Esophagus (tissue), 2 donors: ENCODE measurements at regions not wholly inside any gene's neighbourhood (a gene's known extent, or its start where the extent isn't known, plus 50 kb on each side); places are given as distances from the start of the nearest gene placed in this dataset.

Source experiments
- H3K27ac ChIP-seq, 2 donors: one replicate each; pipeline ENCODE4 v1.5.1; 2013; ENCODE audit warnings: low read depth in 2 of 2, mild to moderate bottlenecking in 2 of 2, inconsistent platforms in 1 of 2, low read length in 1 of 2, moderate library complexity in 1 of 2
- H3K27me3 ChIP-seq, 2 donors: one replicate each; pipeline ENCODE4 v1.6.1; 2013; ENCODE audit warnings: low read length in 2 of 2, control low read depth in 1 of 2, mild to moderate bottlenecking in 1 of 2; ENCODE audit not compliant: insufficient read depth in 2 of 2, control insufficient read depth in 1 of 2
- H3K36me3 ChIP-seq, 2 donors: one replicate each; pipeline ENCODE4 v1.6.1; 2013; ENCODE audit warnings: low read length in 1 of 2; ENCODE audit not compliant: control insufficient read depth in 2 of 2, insufficient read depth in 2 of 2
- H3K4me1 ChIP-seq, 2 donors: one replicate each; pipeline ENCODE4 v1.6.1; 2013; ENCODE audit warnings: low read length in 1 of 2; ENCODE audit not compliant: control insufficient read depth in 2 of 2, insufficient read depth in 2 of 2
- H3K4me3 ChIP-seq, 2 donors: one replicate each; pipeline ENCODE4 v1.5.1; 2013; ENCODE audit warnings: low read length in 2 of 2, mild to moderate bottlenecking in 2 of 2, low read depth in 1 of 2, moderate library complexity in 1 of 2
- H3K9me3 ChIP-seq, 2 donors: one replicate each; pipeline ENCODE4 v1.6.1; 2013; ENCODE audit warnings: mild to moderate bottlenecking in 2 of 2, low read depth in 1 of 2, low read length in 1 of 2, moderate library complexity in 1 of 2; ENCODE audit not compliant: control insufficient read depth in 2 of 2, insufficient read depth in 1 of 2
- WGBS, 2 donors: extraction: QIAGEN DNeasy Blood & Tissue Kit; methylation state at CpG; one replicate each; pipeline ENCODE4 v1.1.7; 2013; 5-methylcytosine and 5-hydroxymethylcytosine counted together
- donor health status: healthy with polysubstance abuse.
- donor health status: Bipolar disorder and iron deficiency.

GRCh38 chr13:83248751-83249150, 633.5 kb downstream of the SLITRK1 start:
- Histone ChIP-seq H3K27ac (no peak overlapping the region), H3K36me3 (no peaks in the 10 kb centered on the region), H3K9me3 (peaks cover 5 to 6% of the 10 kb centered on the region in 2 donors), H3K4me1 (no peaks in the 10 kb centered on the region), H3K27me3 (no peaks in the 10 kb centered on the region), H3K4me3 (no peak overlapping the region)
- WGBS, 2 donors = 86 to 92% methylated on average over 6 of the region's 6 CpGs

- WGBS, 2 donors = 71 to 82% methylated on average over 1 of the region's 1 CpG
Observed at GRCh38 chr13:83232626-83233025, 649.6 kb downstream of the SLITRK1 start.

DNA sequence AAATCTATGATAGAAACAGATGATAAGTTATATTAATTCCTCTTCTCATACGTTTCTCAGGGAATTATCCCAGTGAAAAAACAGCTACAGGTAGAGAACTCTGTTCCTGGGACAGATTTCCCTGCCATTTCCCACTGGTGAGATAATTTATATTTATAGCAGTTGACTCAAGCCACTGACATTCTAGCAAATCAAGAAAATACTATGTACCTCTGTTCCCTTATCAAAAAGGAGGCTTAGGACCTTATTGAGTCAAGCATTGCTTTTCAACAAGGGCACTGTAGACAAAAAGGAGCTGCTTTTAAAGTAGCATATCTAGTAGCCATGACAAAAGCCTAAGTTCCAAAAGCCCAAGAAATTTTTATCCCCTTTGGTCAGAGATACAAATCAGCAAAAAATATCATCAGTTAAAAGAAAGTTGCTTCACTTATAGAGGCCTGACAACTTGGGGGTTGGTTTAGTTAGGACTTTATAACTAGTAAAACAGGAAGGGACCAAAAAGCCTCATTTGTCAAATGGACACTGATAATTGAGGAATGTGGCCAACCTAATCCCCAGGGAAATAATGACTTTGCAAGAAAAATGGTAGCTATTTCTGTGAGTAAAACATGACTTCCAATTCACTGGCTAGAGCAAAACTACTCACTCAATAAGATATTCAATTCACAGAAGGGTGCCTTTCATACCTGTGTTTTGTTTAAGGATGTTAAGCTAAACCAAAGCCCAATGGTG, 652.5 kb downstream of the SLITRK1 start:
- Histone ChIP-seq H3K36me3 (no peaks in the 10 kb centered on the region), H3K9me3 (no peaks in the 10 kb centered on the region), H3K27me3 (no peaks in the 10 kb centered on the region), H3K4me3 (no peak overlapping the region), H3K27ac (no peak overlapping the region), H3K4me1 (no peaks in the 10 kb centered on the region)
- WGBS, 2 donors = 56 to 61% methylated on average over 1 of the region's 1 CpG

More at GRCh38 chr13:83232626-83233025, 649.6 kb downstream of the SLITRK1 start:
- no peak overlapping the region for H3K4me3 ChIP-seq
- no peak overlapping the region for H3K27ac ChIP-seq
- H3K9me3 ChIP-seq = no peaks in the 10 kb centered on the region
- H3K27me3 ChIP-seq = no peaks in the 10 kb centered on the region
- no peaks in the 10 kb centered on the region for H3K36me3 ChIP-seq
- no peaks in the 10 kb centered on the region for H3K4me1 ChIP-seq

GRCh38 chr13:83223546-83223945, 658.7 kb downstream of the SLITRK1 start:
- Histone ChIP-seq H3K9me3 (no peaks in the 10 kb centered on the region), H3K4me1 (no peaks in the 10 kb centered on the region), H3K36me3 (no peaks in the 10 kb centered on the region), H3K4me3 (no peak overlapping the region), H3K27ac (no peak overlapping the region), H3K27me3 (no peaks in the 10 kb centered on the region)
- 85 to 88% methylated on average over 1 of the region's 1 CpG for WGBS, 2 donors

GRCh38 chr13:83221813-83222241, 660.4 kb downstream of the SLITRK1 start:
- no peak overlapping the region for H3K4me3 ChIP-seq
- H3K9me3 ChIP-seq = no peaks in the 10 kb centered on the region
- no peak overlapping the region for H3K27ac ChIP-seq
- no peaks in the 10 kb centered on the region for H3K36me3 ChIP-seq
- no peaks in the 10 kb centered on the region for H3K4me1 ChIP-seq
- no peaks in the 10 kb centered on the region for H3K27me3 ChIP-seq
- WGBS, 2 donors = 46 to 63% methylated on average over 5 of the region's 5 CpGs

- WGBS, 2 donors = 96% methylated on average over 1 of the region's 1 CpG
Observed at GRCh38 chr13:83221256-83221655, 661.0 kb downstream of the SLITRK1 start.

DNA sequence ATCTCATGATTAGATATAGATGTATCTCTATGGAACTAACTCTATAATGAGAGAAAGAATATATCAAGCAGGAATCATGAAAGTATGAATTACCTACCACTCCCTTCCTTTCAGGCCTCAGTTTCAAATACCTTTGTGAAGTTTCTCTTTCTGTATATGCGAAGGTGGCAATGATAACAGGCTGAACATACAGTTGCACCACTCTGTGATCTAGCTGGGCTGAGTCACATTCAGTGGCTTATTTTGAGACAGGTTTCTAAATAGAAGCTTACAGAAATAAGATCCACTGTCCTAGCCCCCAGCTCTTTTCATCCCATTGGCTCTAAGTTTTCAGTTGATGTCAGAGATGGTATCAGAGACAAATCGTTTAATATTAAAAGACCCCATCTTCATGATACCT, 662.0 kb downstream of the SLITRK1 start:
- no peaks in the 10 kb centered on the region for H3K4me1 ChIP-seq
- H3K27ac ChIP-seq = no peak overlapping the region
- 88 to 90% methylated on average over 2 of the region's 2 CpGs for WGBS, 2 donors
- no peaks in the 10 kb centered on the region for H3K36me3 ChIP-seq
- H3K4me3 ChIP-seq = no peak overlapping the region
- H3K9me3 ChIP-seq = no peaks in the 10 kb centered on the region
- no peaks in the 10 kb centered on the region for H3K27me3 ChIP-seq

More at GRCh38 chr13:83221256-83221655, 661.0 kb downstream of the SLITRK1 start:
- H3K4me1 ChIP-seq = no peaks in the 10 kb centered on the region
- no peaks in the 10 kb centered on the region for H3K9me3 ChIP-seq
- H3K4me3 ChIP-seq = no peak overlapping the region
- no peaks in the 10 kb centered on the region for H3K27me3 ChIP-seq
- H3K27ac ChIP-seq = no peak overlapping the region
- H3K36me3 ChIP-seq = no peaks in the 10 kb centered on the region

DNA sequence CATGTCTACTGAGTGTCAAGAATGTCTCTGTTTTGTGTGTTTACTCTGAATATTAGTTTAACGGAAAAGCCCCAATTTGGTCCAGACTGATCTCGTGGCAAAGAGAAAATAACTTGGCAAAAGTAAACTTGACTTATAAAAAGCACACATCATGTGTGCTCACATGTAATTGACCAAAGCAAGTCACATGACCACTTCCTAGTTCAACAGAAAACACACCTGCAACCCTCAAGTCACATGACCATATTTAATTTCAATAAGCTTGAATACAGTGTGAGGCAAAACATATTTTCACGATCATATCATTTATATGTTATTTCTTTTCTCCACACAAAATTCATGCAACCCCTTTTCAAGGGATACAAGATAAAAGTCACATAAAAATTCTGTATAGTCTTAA, 662.4 kb downstream of the SLITRK1 start:
- Histone ChIP-seq H3K4me1 (no peaks in the 10 kb centered on the region), H3K9me3 (no peaks in the 10 kb centered on the region), H3K27ac (no peak overlapping the region), H3K4me3 (no peak overlapping the region), H3K36me3 (no peaks in the 10 kb centered on the region), H3K27me3 (no peaks in the 10 kb centered on the region)
- 87 to 88% methylated on average over 3 of the region's 3 CpGs for WGBS, 2 donors

GRCh38 chr13:83216479-83217245, 665.6 kb downstream of the SLITRK1 start:
- Histone ChIP-seq H3K9me3 (no peaks in the 10 kb centered on the region), H3K4me3 (no peak overlapping the region)
- 35 to 47% methylated on average over 1 of the region's 1 CpG for WGBS, 2 donors

More at GRCh38 chr13:83216479-83217245, 665.6 kb downstream of the SLITRK1 start:
- H3K27me3 ChIP-seq = no peaks in the 10 kb centered on the region
- H3K27ac ChIP-seq = no peak overlapping the region
- no peaks in the 10 kb centered on the region for H3K4me1 ChIP-seq
- H3K36me3 ChIP-seq = no peaks in the 10 kb centered on the region
